HG02623 (cell line): ENCODE measurements at regions not wholly inside any gene's neighbourhood (a gene's known extent, or its start where the extent isn't known, plus 50 kb on each side); places are given as distances from the start of the nearest gene placed in this dataset.

Experiments
- ATAC-seq: cut with Tn5 transposase; IDR thresholded peaks from one replicate; pipeline ENCODE4 v1.9.1; 2021; ENCODE audit warnings: moderate library complexity; ENCODE audit not compliant: unreplicated experiment

DNA sequence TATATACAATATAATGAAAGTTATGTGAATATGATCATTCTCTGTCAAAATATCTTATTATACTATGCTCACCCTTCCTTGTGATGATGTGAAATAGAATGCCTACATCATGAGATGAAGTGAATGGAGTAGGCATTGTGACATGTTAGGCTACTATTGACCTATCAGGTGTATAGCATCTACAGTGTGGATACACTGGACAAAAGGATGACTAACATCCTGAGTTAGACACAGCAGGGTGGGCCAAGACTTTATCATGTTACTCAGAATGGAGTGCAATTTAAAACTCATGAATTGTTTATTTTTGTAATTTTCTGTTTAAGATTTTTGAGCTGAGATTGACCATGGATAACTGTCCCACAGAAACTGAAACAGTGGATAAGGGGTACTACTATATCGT lies 53.4 kb upstream of the NAV3 start:
- ATAC-seq = no peak

DNA sequence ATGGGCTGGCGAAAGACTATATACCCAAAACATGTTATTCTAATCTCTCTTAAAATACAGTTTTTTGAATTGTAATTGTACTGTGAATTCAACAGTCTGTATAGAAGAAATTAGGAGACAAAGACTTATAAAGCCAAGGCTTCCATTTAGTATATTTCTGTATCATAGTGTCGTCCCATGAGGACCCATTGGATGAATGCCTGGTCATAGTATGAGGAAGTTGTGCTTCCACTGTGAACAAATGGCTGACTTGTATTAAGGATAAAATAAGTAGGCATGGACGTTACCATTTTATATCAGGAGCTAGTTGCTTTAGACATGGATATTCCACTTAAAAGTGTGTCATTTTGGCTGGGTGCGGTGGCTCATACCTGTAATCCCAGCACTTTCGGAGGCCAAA lies 55.9 kb upstream of the NAV3 start:
- ATAC-seq = no peak

DNA sequence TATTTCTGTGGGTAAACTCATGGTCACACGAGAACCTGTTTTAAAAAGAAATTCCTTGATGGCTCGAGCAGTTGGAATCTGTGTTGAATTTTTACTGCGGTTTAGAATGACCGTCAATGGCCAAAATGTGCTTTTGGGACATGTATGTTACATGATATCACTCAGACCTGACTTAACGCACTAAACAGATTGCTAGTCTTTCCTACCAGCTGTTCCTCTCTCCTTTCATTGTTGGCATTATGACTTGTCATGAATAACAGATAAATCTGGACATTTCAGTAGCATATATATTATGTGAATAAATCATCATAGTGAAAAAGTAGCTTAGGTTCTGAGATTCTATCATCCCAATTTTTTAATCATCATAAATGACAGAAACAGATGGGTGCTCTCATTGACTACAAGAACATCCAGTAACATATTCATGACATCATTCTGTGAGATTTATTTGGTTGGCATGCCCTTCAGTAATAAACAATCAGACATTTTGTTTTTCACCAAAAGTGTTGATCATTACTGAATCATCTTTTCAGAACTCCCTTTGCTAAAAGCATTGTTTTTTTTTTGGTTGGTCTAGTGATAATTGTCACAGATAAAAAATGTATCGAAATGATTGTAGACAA lies 57.9 kb upstream of the NAV3 start:
- ATAC-seq = no peak

DNA sequence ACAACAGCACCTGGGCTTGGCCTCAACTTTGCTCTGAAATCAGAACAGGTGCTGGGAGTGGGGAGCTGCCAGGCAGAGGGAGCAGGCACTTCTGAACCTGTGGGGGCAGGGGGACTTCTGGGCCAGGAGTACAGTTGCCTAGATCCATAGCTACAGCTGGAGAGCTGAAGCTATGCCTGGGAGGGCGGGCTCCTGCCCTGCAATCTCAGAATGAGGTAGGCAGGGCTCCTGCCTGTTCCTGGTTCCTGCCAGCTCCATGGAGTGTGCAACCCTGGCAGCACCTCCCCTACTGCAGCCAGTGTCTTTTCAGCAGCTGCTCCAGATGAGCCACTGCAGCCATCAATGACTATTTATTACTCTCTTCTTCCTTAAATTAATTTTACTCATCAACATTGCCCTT lies 62.1 kb upstream of the NAV3 start:
- no peak for ATAC-seq

DNA sequence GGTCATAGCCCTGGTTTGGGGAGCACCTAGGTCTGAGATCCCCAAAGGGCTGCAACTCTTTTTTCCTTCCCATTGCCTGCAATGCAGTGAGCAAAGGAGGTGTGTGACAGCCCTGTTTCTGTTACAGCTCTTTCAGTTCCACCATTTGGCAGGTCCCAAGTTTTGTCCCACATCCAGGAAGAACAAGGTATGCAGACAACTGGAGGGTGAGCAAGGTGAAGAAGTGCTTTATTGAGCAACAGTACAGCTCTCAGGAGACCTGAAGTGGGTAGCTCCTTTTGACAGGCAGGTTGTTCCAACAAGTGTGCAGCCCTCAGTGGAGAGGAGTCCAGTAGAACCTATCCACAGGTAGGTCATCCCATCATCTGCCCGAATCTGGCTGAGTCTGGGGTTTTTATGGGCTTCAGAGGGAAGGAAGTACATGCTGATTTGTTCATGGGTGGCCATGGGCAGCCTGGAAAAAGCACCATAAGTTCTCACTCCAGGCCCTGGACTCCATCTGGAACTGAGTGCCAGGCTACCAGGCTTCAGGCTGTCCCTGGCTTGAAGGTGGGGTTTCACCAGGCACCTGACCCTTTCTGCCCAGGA lies 62.8 kb upstream of the NAV3 start:
- ATAC-seq = no peak

DNA sequence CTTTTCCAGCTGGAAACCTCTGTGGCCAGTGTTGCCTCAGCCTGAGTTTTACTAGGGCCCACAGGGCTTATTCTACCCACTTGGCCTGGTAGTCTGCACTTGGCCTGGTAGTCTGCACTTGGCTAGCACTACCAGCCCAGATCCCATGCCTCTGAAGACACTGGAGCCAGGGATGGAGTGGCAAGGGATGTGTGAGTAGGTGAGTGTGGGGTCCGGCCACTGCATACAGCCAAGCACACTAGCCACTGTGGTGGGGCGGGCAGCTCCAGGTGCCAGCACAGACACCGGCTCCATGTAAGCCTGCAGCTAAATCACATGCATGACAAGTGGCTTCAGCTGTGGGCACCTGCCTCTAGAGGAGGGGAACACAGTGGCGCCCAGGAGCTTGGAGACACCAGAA lies 63.4 kb upstream of the NAV3 start:
- no peak for ATAC-seq

DNA sequence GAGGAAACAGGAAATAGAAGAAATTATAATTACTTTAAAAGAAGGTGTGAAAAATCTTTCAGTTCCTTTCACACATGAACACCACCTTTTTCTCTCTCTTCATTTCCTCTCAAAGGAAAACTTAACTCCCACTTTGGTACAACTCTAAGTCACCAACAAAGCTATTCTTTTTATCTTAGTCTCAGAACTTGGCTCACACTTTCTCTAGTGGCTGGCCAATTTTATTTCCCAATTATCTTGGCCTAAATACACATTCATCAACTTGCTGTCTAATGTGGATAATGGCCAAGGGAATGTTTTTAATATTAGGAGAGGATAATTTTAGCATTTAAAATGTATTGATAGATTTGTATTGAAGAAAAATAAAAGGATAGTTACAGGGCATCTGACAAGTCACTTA lies 64.5 kb upstream of the NAV3 start:
- no peak for ATAC-seq

DNA sequence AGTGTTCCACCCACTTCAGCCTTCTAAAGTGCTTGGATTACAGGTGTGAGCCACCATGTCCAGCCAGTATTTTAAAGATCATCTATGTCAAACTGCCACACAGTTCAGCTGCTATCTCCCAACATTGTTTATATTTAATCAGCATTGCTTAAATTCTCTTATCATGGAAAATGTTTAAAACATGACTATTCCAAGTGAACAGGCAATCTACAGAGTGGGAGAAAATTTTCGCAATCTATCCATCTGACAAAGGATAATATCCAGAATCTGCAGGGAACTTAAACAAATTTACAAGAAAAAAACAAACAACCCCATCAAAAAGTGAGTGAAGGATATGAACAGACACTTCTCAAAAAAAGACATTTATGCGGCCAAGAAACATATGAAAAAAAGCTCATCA lies 69.4 kb upstream of the NAV3 start:
- ATAC-seq = no peak

DNA sequence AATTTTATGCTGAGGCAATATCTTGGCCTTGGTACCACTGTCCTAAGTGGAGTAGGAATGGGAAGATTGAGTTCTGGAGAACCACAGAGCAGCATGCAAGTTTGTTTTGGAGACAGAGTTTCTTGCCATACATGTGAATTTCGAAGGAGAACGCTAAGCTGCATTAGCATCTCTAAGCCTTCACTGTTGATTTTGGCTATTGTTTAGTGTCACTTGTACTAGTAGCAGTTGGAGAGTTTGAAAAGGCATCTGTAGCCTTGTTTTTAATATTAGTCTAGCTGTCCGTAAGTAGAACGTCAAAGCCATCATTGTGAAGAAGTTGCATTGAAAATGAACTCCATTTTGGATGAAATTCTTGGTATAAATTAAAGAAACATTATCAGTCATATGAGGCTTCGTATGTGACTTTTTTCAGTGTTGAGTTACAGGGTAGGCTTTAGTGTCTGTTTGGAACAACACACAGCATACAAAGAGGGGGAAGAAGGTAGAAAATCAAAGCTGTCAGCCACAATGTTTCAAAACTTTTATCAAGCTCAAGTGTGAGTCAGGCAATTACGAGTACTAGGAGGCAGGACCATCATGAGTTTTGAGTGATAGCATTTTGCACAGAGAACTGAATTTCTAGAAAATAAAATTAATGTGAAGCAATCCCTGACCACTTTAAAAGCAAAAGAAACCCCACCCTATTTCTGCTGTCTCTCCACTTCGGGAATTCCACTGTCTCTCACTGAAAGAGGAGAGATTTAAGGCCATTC lies 70.2 kb upstream of the NAV3 start:
- ATAC-seq = no peak

DNA sequence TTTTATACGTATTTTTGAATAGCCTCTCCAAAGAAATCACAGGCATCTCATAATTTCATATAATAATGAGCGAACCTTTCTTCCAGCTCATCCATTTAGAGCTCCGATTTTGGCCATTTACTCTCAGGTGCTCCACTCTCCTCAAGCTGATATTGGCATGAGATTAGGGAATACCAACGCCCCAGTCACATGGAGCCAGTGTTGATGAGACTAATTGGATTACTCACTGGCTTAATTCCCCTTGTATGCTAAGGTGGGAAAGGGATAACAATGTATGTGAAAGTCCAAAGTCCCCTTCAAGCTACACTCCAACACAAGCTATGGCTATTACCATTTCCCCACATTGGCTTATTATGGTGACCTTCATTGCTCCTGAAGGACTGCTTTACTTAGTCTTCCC lies 76.6 kb upstream of the NAV3 start:
- no peak for ATAC-seq

DNA sequence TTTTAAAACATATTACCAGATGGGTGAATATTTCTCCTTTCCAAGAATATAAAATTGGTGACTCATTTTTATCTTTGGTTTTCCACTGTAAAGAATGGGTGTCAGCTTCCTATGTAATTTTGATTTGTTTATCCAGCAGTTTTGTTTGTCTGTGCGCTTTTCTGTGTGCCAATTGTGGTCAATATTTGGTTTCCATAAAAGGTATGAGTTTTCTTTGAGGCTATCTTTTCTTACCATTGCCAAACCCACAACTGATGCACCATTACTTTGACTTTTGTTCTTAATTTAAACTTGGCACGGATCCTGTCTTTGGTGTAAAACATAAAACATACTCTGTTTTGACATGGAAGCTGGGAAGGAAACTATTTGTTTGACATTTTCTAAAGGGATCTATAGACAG lies 78.8 kb upstream of the NAV3 start:
- ATAC-seq = no peak

DNA sequence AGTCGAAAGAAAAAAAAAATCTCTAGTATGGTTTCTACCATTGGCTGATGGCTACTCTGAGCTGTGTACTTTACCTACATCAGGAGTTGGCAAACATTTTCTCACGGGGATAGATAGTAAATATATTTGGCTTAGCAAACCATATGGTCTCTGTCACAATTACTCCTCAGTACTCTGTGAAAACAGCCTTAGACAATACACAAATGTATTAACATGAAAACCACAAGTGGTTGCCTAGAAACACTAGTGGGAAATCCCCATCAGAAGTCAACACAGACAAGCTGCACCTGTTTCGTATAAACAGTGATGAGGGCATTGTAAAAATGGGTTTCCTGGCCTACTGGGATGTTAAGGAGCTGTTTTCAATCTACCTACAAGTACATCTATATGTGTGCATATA lies 84.6 kb upstream of the NAV3 start:
- peak; percentile 100 for ATAC-seq

DNA sequence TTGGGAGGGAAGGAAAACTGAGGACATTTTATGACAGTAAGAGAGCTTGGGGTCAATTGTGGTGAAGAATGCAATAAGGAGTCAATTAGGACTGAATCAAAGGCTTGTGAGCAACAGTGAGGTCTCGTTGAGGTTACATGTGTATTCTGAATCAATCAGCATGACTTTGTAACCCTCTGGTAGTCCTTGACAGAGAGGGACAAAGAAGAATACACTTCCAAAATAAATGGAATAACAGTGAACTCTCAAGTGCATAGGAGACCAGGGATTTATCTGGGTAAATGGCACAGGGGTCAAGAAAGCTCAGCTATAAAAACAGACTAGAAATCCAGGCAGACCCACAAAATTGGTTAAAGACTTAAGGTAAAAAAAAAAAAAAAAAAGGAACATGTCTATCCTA lies 85.1 kb upstream of the NAV3 start:
- ATAC-seq = no peak

DNA sequence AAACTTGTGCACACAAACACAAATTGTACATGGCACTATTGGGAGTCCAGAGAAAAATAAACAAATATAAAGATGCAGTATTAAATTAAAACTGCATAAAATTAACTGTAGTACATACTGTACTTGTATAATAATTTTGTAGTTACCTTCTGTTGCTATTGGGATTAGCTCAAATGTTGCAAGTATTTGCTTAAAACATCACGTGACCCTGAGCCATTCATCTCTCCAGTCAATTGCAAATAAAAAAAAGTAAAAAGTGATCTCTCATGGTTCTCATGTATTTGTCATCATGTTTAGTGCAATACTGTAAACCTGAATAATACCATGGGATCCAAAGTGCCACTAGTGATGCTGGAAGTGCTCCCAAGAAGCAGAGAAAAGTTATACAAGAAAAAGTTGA lies 88.1 kb upstream of the NAV3 start:
- ATAC-seq = no peak

DNA sequence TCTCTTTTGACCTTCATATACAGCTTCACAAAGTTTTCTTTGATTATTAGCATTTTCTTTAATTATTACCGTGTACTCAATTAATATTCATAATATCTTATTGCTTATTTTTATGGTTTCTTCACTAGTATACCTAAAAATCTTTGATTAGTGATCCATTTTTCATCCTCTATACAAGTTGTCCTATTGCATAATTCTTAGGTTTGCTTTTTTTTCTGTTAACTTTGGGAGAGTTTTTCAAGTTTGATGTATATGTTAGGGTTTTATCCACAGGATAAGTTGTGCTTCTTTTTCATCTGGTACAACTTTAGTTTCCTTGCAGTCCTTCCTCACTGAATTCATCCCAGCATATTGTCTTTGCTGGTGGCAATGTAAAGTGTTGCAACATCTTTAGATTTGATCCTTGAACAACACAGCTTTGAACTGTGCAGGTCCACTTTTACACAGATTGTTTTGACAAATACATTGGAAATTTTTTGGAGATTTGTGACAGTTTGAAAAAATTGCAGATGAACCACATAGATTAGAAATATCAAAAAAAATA lies 88.6 kb upstream of the NAV3 start:
- no peak for ATAC-seq

DNA sequence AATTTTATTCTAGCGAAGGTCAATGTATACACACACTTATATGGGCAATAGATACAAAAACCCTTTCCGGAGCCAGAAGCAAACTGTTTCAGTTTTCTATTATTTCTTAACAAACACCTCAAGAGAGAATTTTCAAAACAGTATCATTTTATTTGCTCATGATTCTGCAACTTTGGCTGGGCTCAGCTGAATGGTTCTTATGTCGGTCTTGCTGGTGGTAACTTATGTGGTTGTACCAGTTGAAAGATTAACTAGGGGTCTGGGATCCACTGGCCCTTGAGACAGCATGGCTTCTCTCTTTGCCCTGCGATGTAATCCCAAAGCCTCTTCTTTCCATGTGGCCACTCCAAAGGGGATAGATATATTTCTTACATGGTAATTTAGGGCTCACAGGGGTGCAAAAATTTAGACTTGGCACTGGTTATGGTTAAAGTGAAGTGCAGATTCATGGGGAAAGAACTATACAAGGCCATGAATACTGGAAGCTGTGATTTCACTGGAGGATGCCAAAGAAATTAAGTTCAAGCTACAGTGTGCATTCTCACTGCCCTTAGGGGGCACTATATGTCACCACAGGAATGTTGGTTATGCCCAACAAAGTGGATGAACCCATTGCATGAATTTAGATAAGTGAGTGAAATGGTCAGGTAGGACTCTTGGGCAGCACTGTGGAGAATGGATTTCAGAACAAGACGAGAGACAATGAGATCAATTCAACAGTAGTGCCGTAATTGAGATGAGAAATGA lies 94.3 kb upstream of the NAV3 start:
- ATAC-seq = no peak

DNA sequence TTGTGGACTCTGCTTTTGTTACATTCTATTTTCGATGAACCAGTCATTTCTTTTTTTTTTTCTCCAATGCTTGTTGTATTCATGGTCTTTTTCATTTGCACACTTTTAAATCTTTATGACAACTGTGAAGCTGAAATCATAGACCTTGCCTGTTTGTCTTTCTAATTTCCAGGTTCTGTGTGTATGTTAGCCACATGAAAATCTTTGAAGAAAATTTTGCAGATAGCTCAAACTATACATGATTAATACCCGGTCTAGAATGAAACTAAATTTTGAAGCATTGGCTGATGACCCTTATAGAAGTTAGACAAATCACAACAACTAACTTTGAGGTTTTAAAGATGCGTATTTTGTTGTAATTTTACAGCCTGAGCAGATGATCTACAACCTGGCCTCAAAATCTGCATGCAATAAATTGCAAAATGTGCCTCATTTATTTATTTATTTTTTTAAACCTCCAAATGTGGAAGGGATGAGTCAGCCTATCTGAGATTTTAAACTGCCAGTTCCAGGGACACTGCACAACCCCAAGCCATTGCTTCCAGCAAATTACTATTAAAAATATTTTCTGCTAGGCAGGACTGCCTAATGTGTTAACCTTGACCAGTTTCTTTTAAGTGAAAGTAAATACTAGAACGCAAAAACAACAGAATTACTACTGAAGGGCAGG lies 96.3 kb upstream of the NAV3 start:
- ATAC-seq = no peak

DNA sequence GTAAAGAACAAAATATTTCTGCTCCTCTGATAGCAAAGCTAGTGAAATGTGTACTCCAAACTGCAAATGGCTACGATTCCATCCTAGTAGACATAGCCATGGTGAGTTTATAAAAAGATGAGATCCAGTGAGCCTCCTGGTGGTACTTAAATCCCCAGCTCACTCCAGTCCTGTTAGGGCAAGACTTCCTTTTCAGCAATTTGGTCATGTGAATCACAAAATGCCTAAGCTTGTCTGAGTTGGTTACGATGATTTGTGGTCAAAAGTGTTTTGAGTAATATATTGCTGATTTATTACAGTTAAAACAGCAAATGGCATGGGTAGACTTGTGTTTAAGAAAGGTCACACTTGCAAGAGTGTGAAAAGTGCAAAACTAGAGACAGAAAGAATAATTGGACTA lies 102.7 kb upstream of the NAV3 start:
- no peak for ATAC-seq

DNA sequence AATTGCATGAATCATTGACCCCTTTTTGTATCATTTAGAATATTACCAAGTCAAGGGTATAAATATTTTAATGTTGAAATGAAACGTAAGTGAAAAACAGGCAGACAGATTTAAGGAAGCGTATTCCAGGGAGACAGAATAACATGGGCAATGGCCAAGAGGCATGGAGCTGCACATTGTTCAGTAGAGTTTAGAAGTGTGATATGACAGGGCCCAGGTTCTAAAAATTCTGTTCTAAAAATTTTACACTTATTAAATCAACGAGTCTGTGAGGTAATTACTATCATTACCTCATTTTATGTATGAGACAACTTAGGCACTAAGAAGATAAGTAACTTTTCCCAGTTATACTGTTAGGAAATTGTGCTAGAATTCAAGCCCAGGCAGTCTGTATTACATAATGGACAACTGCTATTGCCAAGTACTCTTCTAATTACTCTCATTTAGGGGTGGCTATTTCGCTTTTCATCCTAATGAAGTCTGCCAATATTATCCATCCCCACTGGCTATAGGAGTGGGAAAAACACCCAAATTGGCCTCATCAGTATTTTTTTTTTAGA lies 103.2 kb upstream of the NAV3 start:
- ATAC-seq = no peak

DNA sequence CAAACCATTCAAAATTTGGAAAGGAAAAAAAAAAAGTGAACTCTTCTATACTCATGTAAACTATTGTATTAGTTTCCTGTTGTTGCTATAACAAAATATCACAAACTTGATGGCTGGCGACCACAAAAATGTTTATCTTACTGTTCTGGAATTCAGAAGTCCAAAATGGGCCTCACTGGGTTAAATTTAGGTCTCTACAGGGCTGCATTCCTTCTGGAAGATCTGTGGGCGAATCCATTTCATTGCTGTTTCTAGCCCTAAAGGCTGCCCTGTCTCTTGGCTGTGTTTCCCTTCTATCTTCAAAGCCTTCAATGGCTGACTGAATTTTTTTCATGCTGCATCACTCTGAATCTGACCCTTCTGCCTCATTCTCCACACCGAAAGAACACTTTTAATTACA lies 105.1 kb upstream of the NAV3 start:
- ATAC-seq = no peak
